SU-DHL-6 (cell line): ENCODE measurements at regions not wholly inside any gene's neighbourhood (a gene's known extent, or its start where the extent isn't known, plus 50 kb on each side); places are given as distances from the start of the nearest gene placed in this dataset.

Source experiments
- EZH2phosphoT487 ChIP-seq: fragments of 200-600 bp; sonication (generic), shearing (Covaris generic); conservative IDR thresholded peaks from 2 replicates; pipeline ENCODE4 v1.6.1; 2018; ENCODE audit warnings: mild to moderate bottlenecking, antibody characterized with exemption, low read length, moderate library complexity, mixed read lengths
- TF ChIP-seq, protein P1 (sequence below): fragments of 200-600 bp; sonication (generic); IDR thresholded peaks from one replicate; pipeline ENCODE4 v1.5.1; 2017; ENCODE audit warnings: antibody characterized with exemption, mild to moderate bottlenecking, low read length, moderate library complexity; ENCODE audit not compliant: insufficient read depth, poor library complexity, severe bottlenecking

DNA sequence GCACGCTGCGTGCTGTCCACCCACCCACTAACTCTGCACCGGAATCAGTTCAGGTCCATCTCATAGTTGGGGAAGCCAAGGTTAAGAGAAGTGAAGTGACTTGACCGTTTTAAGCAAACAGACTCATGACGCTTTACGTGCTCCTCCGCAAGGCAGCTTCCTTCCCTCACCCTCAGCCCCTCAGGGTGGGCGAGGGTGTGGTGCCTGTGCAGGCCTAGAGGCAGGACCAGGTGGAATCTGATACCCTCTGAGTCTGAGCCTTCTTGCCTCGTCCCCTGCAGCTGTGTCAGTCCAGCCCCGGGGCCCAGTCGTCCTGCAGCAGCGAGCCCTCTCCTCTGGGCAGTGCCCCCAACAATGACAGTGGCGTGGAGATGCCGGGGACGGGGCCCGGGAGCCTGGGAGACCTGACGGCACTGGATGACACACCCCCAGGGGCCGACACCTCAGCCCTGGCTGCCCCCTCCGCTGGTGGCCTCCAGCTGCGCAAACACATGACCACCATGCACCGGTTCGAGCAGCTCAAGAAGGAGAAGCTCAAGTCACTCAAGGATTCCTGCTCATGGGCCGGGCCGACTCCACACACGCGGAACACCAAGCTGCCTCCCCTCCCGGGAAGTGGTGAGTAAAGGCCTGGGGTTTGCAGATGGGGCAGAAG lies 250.5 kb downstream of the GLI2 start:
- TF ChIP-seq, protein P1, sequence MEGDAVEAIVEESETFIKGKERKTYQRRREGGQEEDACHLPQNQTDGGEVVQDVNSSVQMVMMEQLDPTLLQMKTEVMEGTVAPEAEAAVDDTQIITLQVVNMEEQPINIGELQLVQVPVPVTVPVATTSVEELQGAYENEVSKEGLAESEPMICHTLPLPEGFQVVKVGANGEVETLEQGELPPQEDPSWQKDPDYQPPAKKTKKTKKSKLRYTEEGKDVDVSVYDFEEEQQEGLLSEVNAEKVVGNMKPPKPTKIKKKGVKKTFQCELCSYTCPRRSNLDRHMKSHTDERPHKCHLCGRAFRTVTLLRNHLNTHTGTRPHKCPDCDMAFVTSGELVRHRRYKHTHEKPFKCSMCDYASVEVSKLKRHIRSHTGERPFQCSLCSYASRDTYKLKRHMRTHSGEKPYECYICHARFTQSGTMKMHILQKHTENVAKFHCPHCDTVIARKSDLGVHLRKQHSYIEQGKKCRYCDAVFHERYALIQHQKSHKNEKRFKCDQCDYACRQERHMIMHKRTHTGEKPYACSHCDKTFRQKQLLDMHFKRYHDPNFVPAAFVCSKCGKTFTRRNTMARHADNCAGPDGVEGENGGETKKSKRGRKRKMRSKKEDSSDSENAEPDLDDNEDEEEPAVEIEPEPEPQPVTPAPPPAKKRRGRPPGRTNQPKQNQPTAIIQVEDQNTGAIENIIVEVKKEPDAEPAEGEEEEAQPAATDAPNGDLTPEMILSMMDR: no peak
- no peak for TF ChIP-seq EZH2phosphoT487
